ENCODE measurements at regions not wholly inside any gene's neighbourhood (a gene's known extent, or its start where the extent isn't known, plus 50 kb on each side); places are given as distances from the start of the nearest gene placed in this dataset.
A peak's percentile ranks its signal among the peaks of the same experiment; 100 is the strongest.

DNA sequence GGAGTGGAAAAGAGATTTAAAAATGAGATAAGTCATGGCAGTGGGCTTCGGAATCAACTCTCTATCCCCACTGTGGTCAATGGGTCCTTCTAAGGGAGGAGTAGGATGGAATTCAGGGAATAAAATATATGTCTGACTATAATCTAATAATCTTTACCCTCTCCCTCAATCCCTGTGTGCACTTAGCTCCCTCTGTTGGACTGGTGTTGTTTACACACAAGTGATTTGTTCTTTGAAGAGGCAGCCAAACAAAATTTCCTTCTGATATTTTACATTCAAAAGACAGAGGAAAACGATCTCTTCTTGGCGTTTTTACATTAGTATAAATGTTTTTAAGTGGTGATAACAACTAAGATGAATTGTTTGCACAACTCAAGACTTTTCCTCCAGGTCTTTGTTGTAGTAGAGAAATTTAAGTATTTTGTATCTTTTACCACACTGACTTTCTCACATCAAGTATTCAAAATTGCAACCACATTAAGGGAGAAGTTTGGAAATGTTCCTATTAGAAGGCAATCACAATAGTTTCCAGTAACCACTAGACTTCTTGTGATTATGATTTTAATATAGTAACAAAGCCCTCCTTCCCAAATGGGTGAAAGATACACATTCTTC is 317.8 kb downstream of the CENPW start:
- POLR2A ChIA-PET: no interaction called here
- Histone ChIP-seq H3K79me2 (ENCODE audit: insufficient read depth, low read depth, low read length) (no peaks in the 10 kb centered on the region), H3K36me3 (ENCODE audit: insufficient read depth, low read length) (no peaks in the 10 kb centered on the region), H3K4me3 (ENCODE audit: low read depth, low read length, poor library complexity, severe bottlenecking) (no peak overlapping the region), H3K9me2 (ENCODE audit: insufficient read depth, low read length) (no peaks in the 10 kb centered on the region), H2AFZ (ENCODE audit: low read length) (no peak overlapping the region), H4K20me1 (ENCODE audit: insufficient read depth, low read length) (no peaks in the 10 kb centered on the region), H3K27ac (ENCODE audit: low read depth, low read length, poor library complexity, severe bottlenecking) (no peak overlapping the region), H3K4me1 (ENCODE audit: insufficient read depth, low read length, poor library complexity, severe bottlenecking) (no peaks in the 10 kb centered on the region), H3K9me3 (ENCODE audit: low read length) (no peaks in the 10 kb centered on the region), H3K4me2 (ENCODE audit: low read length) (no peak overlapping the region)
- TF ChIP-seq CTCF (conservative IDR thresholded peaks at IDR 0.05; ENCODE audit: low read length) (peak; percentile 66), EZH2phosphoT487 (IDR thresholded peaks at IDR 0.05; ENCODE audit: borderline replicate concordance, low read depth, low read length) (no peak)
- CTCF ChIA-PET (ENCODE audit: unreplicated experiment): no interaction called here
- intact Hi-C loops (cut with micrococcal nuclease; ENCODE audit: unreplicated experiment): no loop called here
- peak; percentile 4 for DNase-seq (ENCODE audit: low spot score)
- BruUV-seq (replicated peaks): no TSS peak

DNA sequence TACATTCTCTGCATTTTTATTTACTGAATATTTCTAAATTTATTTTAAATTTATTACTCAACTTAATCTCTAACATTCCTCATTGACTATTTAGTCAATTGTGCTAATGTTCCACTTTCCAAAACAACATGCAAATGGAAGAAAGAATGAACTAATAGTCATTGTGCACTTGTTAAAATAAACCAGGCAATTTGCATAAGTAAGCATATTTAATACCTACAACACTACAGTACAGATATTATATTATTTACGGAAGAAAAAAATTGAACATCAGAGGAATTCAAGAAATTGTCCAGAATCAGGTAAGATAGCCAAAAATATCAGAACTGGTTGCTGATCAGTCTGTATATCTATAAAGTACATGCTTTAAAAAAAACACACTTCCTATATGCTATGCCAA is 320.5 kb downstream of the CENPW start:
- Histone ChIP-seq H3K79me2 (ENCODE audit: insufficient read depth, low read depth, low read length) (no peaks in the 10 kb centered on the region), H4K20me1 (ENCODE audit: insufficient read depth, low read length) (no peaks in the 10 kb centered on the region), H3K4me2 (ENCODE audit: low read length) (no peak overlapping the region), H3K27ac (ENCODE audit: low read depth, low read length, poor library complexity, severe bottlenecking) (no peak overlapping the region), H3K4me3 (ENCODE audit: low read depth, low read length, poor library complexity, severe bottlenecking) (no peak overlapping the region), H3K9me2 (ENCODE audit: insufficient read depth, low read length) (no peaks in the 10 kb centered on the region), H3K36me3 (ENCODE audit: insufficient read depth, low read length) (no peaks in the 10 kb centered on the region), H3K4me1 (ENCODE audit: insufficient read depth, low read length, poor library complexity, severe bottlenecking) (no peaks in the 10 kb centered on the region), H2AFZ (ENCODE audit: low read length) (no peak overlapping the region), H3K9me3 (ENCODE audit: low read length) (no peaks in the 10 kb centered on the region)
- ChIA-PET CTCF (ENCODE audit: unreplicated experiment) (no interaction called here), POLR2A (no interaction called here)
- DNase-seq (ENCODE audit: low spot score): no peak
- intact Hi-C loops (cut with micrococcal nuclease; ENCODE audit: unreplicated experiment): no loop called here
- BruUV-seq (replicated peaks): no TSS peak
- no peak for TF ChIP-seq CTCF (conservative IDR thresholded peaks at IDR 0.05; ENCODE audit: low read length)
- no peak for TF ChIP-seq EZH2phosphoT487 (IDR thresholded peaks at IDR 0.05; ENCODE audit: borderline replicate concordance, low read depth, low read length)

DNA sequence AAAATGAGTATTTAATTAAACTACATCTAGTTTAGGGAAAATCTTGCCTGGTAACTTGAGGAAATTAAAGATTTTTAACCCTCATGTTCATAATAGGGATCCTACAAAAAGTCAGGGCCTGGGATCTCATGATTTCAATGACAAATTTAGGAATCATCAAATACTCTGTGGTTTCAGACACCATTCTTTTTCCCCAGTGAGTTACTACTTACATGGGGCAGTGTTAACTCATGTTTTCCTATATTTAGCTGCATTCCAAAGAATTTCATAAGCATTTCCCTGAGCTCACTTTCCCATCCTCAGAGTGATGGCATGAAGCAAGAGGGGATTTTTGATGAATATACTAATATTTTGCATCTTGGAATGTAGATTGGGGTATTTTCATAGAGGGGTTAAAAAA is 321.7 kb downstream of the CENPW start:
- Histone ChIP-seq H3K4me3 (ENCODE audit: low read depth, low read length, poor library complexity, severe bottlenecking) (no peak overlapping the region), H3K4me2 (ENCODE audit: low read length) (no peak overlapping the region), H3K9me3 (ENCODE audit: low read length) (no peaks in the 10 kb centered on the region), H3K27ac (ENCODE audit: low read depth, low read length, poor library complexity, severe bottlenecking) (no peak overlapping the region), H3K79me2 (ENCODE audit: insufficient read depth, low read depth, low read length) (no peaks in the 10 kb centered on the region), H2AFZ (ENCODE audit: low read length) (no peak overlapping the region), H3K36me3 (ENCODE audit: insufficient read depth, low read length) (no peaks in the 10 kb centered on the region), H3K9me2 (ENCODE audit: insufficient read depth, low read length) (no peaks in the 10 kb centered on the region), H3K4me1 (ENCODE audit: insufficient read depth, low read length, poor library complexity, severe bottlenecking) (no peaks in the 10 kb centered on the region), H4K20me1 (ENCODE audit: insufficient read depth, low read length) (no peaks in the 10 kb centered on the region)
- intact Hi-C loops (cut with micrococcal nuclease; ENCODE audit: unreplicated experiment): no loop called here
- TF ChIP-seq CTCF (conservative IDR thresholded peaks at IDR 0.05; ENCODE audit: low read length): no peak
- no peak for TF ChIP-seq EZH2phosphoT487 (IDR thresholded peaks at IDR 0.05; ENCODE audit: borderline replicate concordance, low read depth, low read length)
- DNase-seq (ENCODE audit: low spot score): no peak
- no TSS peak for BruUV-seq (replicated peaks)
- CTCF ChIA-PET (ENCODE audit: unreplicated experiment): no interaction called here
- POLR2A ChIA-PET: no interaction called here
